A673 (cell line): ENCODE measurements at regions not wholly inside any gene's neighbourhood (a gene's known extent, or its start where the extent isn't known, plus 50 kb on each side); places are given as distances from the start of the nearest gene placed in this dataset.

Experiments
- BruUV-seq: library from RNA; stranded (reverse); fragments of 400-500 nt; replicated peaks from 2 replicates; lab custom pipeline; 2021; lab: Mats Ljungman, UMichigan
- CTCF ChIA-PET: fragments of 300-600 bp; sonication (Branson Sonifier 250); formaldehyde crosslinking; loops from one replicate; lab custom pipeline; 2022; ENCODE audit warnings: antibody characterized with exemption; lab: Charles Lee
- POLR2A ChIA-PET: fragments of 300-600 bp; sonication (Branson Sonifier 250); formaldehyde crosslinking; loops from one replicate; lab custom pipeline; 2022; ENCODE audit warnings: antibody characterized with exemption; ENCODE audit not compliant: low non-redundant PET; lab: Charles Lee
- DNase-seq: peaks from one replicate; pipeline ENCODE4 v3.0.0-alpha.2; 2015; ENCODE audit warnings: low spot score
- H3K27ac ChIP-seq: fragments of 200-600 bp; sonication (generic); 2 replicates; pipeline ENCODE4 v1.5.1; 2016; ENCODE audit warnings: mixed run types, low read depth, mild to moderate bottlenecking, mixed read lengths, antibody characterized with exemption, low read length; ENCODE audit not compliant: poor library complexity, severe bottlenecking
- H3K27me3 ChIP-seq: fragments of 200-600 bp; sonication (generic); replicated peaks from 2 replicates; pipeline ENCODE4 v1.6.1; 2017; ENCODE audit warnings: mixed run types, low read depth, mild to moderate bottlenecking, mixed read lengths, antibody characterized with exemption, low read length; ENCODE audit not compliant: insufficient read depth, poor library complexity
- H3K36me3 ChIP-seq: fragments of 200-600 bp; sonication (generic); 2 replicates; pipeline ENCODE4 v1.6.1; 2016; ENCODE audit warnings: mixed run types, mild to moderate bottlenecking, mixed read lengths, antibody characterized with exemption, low read length; ENCODE audit not compliant: insufficient read depth, poor library complexity, severe bottlenecking
- H3K4me1 ChIP-seq: fragments of 200-600 bp; sonication (generic); 2 replicates; pipeline ENCODE4 v1.6.1; 2017; ENCODE audit warnings: mixed run types, mild to moderate bottlenecking, mixed read lengths, antibody characterized with exemption, low read length; ENCODE audit not compliant: insufficient read depth, poor library complexity, severe bottlenecking
- H3K4me3 ChIP-seq: fragments of 200-600 bp; sonication (generic); 2 replicates; pipeline ENCODE4 v1.5.1; 2016; ENCODE audit warnings: low read depth, mixed run types, mild to moderate bottlenecking, mixed read lengths, low read length; ENCODE audit not compliant: poor library complexity, severe bottlenecking
- H3K9me3 ChIP-seq: fragments of 200-600 bp; sonication (generic); 2 replicates; pipeline ENCODE4 v1.6.1; 2016; ENCODE audit warnings: mixed run types, low read depth, mild to moderate bottlenecking, mixed read lengths, antibody characterized with exemption, low read length; ENCODE audit not compliant: poor library complexity, severe bottlenecking
- CTCF ChIP-seq: fragments of 300-800, 200-600 bp; sonication (generic); conservative IDR thresholded peaks from 2 replicates; pipeline ENCODE4 v1.5.1; 2017; ENCODE audit warnings: low read depth, mild to moderate bottlenecking, antibody characterized with exemption, low read length, moderate library complexity, mixed read lengths
- EZH2 ChIP-seq: fragments of 200-600 bp; sonication (generic); IDR thresholded peaks from 2 replicates; pipeline ENCODE4 v1.6.1; 2017; ENCODE audit warnings: borderline replicate concordance, low read depth, mild to moderate bottlenecking, mixed read lengths, antibody characterized with exemption, low read length; ENCODE audit not compliant: poor library complexity, severe bottlenecking
- intact Hi-C: fragments of 100-400 bp; cut with micrococcal nuclease; formaldehyde crosslinking; loops from one replicate; pipeline ENCODE4 v1.10.0; 2022; ENCODE audit not compliant: unreplicated experiment

GRCh38 chr6:95204178-95204577 is 373.2 kb upstream of the MANEA start:
- TF ChIP-seq CTCF, result no peak
- no peak for DNase-seq
- H3K27me3 ChIP-seq, result no peaks in the 10 kb centered on the region
- no peaks in the 10 kb centered on the region for H3K9me3 ChIP-seq
- no TSS peak for BruUV-seq
- no peaks in the 10 kb centered on the region for H3K36me3 ChIP-seq
- ChIA-PET CTCF (interaction anchor here (0.6 kb wide), 2 partner anchors 78 to 1606 kb away, joined by 3 to 11 read pairs; no protein-coding TSS in a partner anchor), POLR2A (no interaction called here)
- no peak overlapping the region for H3K4me3 ChIP-seq
- H3K27ac ChIP-seq, result no peak overlapping the region
- intact Hi-C loops, result loop anchor here (5.0 kb wide), 1 partner anchor 148 kb away; no protein-coding TSS in a partner anchor
- peaks cover 7% of the 10 kb centered on the region for H3K4me1 ChIP-seq

- no TSS peak for BruUV-seq
- H3K36me3 ChIP-seq, result no peaks in the 10 kb centered on the region
- peaks cover 7% of the 10 kb centered on the region for H3K4me1 ChIP-seq
- ChIA-PET POLR2A (no interaction called here), CTCF (no interaction called here)
- intact Hi-C loops, result no loop called here
- H3K9me3 ChIP-seq, result no peaks in the 10 kb centered on the region
- TF ChIP-seq EZH2 (no peak), CTCF (no peak)
- H3K27me3 ChIP-seq, result peaks cover 6% of the 10 kb centered on the region
- H3K4me3 ChIP-seq, result no peak overlapping the region
- DNase-seq, result no peak
- no peak overlapping the region for H3K27ac ChIP-seq
Measured at GRCh38 chr6:95208621-95209020, 368.7 kb upstream of the MANEA start.

GRCh38 chr6:95209074-95209473 is 368.3 kb upstream of the MANEA start:
- H3K27me3 ChIP-seq, result peaks cover 6% of the 10 kb centered on the region
- no peaks in the 10 kb centered on the region for H3K36me3 ChIP-seq
- no peaks in the 10 kb centered on the region for H3K9me3 ChIP-seq
- ChIA-PET CTCF (no interaction called here), POLR2A (no interaction called here)
- BruUV-seq, result no TSS peak
- intact Hi-C loops, result no loop called here
- H3K4me3 ChIP-seq, result no peak overlapping the region
- DNase-seq, result no peak
- no peak overlapping the region for H3K27ac ChIP-seq
- peaks cover 7% of the 10 kb centered on the region for H3K4me1 ChIP-seq
- TF ChIP-seq CTCF (no peak), EZH2 (no peak)
